Bronchial epithelial cell (primary cell): ENCODE measurements at regions not wholly inside any gene's neighbourhood (a gene's known extent, or its start where the extent isn't known, plus 50 kb on each side); places are given as distances from the start of the nearest gene placed in this dataset.
A peak's percentile ranks its signal among the peaks of the same experiment; 100 is the strongest.

Experiments used
- DNase-seq: peaks from one replicate; pipeline ENCODE4 v3.0.0-alpha.2; 2010; ENCODE audit warnings: low read depth
- FAIRE-seq: peaks from 2 replicates; lab custom pipeline; 2011; peaks lifted over from hg19 to GRCh38; lab: Jason Lieb, UNC
- H3K27me3 ChIP-seq: 2 replicates; pipeline ENCODE4 v1.5.1; 2011; ENCODE audit warnings: low read length; ENCODE audit not compliant: control insufficient read depth, insufficient read depth
- H3K36me3 ChIP-seq: 2 replicates; pipeline ENCODE4 v1.5.1; 2011; ENCODE audit warnings: low read length; ENCODE audit not compliant: control insufficient read depth, insufficient read depth
- H3K4me3 ChIP-seq: 2 replicates; pipeline ENCODE4 v1.5.1; 2011; ENCODE audit warnings: mild to moderate bottlenecking, low read depth, low read length, control low read depth
- CTCF ChIP-seq: IDR thresholded peaks from 2 replicates; pipeline ENCODE4 v1.5.1; 2011; ENCODE audit warnings: mild to moderate bottlenecking, moderate library complexity, low read length, control low read depth, inconsistent platforms; ENCODE audit not compliant: insufficient read depth, severe bottlenecking

DNA sequence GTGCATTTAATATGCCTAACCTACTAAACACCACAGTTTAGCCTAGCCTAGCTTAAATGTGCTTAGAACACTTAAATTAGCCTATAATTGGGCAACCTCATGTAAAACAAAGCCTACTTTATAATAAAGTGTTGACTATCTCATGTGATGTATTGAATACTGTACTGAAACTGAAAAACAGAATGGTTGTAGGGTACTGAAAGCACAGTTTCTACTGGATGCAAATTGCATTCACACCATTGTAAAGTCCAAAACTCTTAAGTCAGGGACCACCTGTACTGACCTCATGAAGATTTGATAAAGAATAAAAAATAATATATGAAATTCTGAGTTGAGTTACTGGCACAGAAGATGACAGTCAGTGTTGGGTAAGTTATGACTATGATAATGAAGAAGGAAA is 625.4 kb upstream of the SOX9 start:
- Histone ChIP-seq H3K36me3 (no peaks in the 10 kb centered on the region), H3K27me3 (no peaks in the 10 kb centered on the region), H3K4me3 (no peak overlapping the region)
- TF ChIP-seq CTCF, result no peak
- DNase-seq (no peak), FAIRE-seq (no peak)

- H3K4me3 ChIP-seq, result no peak overlapping the region
- no peak for TF ChIP-seq CTCF
- H3K27me3 ChIP-seq, result no peaks in the 10 kb centered on the region
- FAIRE-seq (no peak), DNase-seq (peak; percentile 49)
- H3K36me3 ChIP-seq, result no peaks in the 10 kb centered on the region
Observed at GRCh38 chr17:71496552-71496951, 624.3 kb upstream of the SOX9 start.

DNA sequence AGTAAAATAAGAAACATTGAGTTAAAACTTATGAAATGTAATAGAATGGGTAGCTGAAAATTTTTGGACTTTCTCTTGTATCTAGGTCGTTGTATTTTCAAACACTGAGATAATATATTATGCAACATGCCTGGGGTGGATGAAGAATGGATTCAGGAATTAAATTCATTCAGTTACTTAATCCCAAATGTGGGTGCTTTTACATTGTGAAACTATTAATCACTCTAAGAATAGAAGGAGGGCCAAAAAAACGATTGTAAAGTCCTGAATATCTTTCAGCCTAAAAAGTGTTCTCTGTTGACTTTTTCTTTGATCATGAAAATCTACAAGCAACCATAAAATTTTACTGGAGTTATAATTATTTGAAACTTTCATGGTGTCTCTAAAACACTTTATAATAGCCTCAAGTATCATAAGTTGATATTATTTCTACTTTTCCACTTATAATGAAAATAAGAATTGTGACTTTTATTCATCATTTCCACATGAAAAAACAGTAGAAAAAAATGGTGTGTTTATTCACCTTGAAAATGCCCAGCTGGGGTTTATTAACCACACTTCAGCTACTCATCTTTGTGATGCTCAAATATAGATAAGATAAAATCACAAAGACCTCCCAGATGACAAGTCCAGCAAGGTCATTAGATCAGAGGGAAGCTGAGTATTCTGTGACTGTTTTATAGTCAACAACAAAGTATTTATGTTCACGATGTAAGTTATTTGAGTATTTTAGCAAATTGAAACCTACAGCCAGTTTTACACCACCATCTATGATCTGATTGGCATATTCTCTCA is 619.9 kb upstream of the SOX9 start:
- FAIRE-seq (no peak), DNase-seq (peak; percentile 61)
- Histone ChIP-seq H3K4me3 (no peak overlapping the region), H3K27me3 (no peaks in the 10 kb centered on the region), H3K36me3 (no peaks in the 10 kb centered on the region)
- no peak for TF ChIP-seq CTCF

- TF ChIP-seq CTCF, result no peak
- Histone ChIP-seq H3K27me3 (no peaks in the 10 kb centered on the region), H3K4me3 (no peak overlapping the region), H3K36me3 (no peaks in the 10 kb centered on the region)
- DNase-seq (no peak), FAIRE-seq (no peak)
Observed at GRCh38 chr17:71501711-71502110, 619.1 kb upstream of the SOX9 start.

DNA sequence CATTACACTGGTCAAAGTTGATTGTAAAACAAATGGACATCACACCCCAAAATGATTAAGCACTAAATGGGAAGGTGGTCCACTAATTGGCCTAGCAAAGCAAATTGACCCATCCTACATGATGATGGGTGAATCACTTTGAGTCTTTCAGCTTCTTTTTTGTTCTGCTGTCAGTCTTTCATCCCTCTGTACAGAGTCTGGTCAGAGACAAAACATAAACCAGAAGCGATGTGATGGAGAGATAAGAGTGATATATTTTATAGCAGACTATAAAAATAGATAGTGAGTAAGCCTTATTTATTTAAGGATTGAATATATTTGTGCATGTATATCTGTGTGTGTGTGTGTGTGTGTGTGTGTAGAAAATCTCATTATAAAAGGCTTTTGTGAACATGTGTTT is 618.4 kb upstream of the SOX9 start:
- FAIRE-seq (no peak), DNase-seq (no peak)
- H3K36me3 ChIP-seq, result no peaks in the 10 kb centered on the region
- H3K27me3 ChIP-seq, result no peaks in the 10 kb centered on the region
- H3K4me3 ChIP-seq, result no peak overlapping the region
- no peak for TF ChIP-seq CTCF
